ENCODE measurements at regions not wholly inside any gene's neighbourhood (a gene's known extent, or its start where the extent isn't known, plus 50 kb on each side); places are given as distances from the start of the nearest gene placed in this dataset.

- no peak for DNase-seq
- no peaks in the 10 kb centered on the region for H3K27me3 ChIP-seq
- H3K9me3 ChIP-seq = no peaks in the 10 kb centered on the region
- H3K4me3 ChIP-seq (ENCODE audit: low read depth, low read length) = no peak overlapping the region
- no peaks in the 10 kb centered on the region for H3K4me1 ChIP-seq
- TF ChIP-seq CTCF (IDR thresholded peaks at IDR 0.05; ENCODE audit: low read depth, low read length) = no peak
- H3K36me3 ChIP-seq = no peaks in the 10 kb centered on the region
Observed at GRCh38 chr6:94494500-94494899, 1075.1 kb upstream of the EPHA7 start.

- Histone ChIP-seq H3K4me1 (no peaks in the 10 kb centered on the region), H3K4me3 (ENCODE audit: low read depth, low read length) (no peak overlapping the region), H3K9me3 (no peaks in the 10 kb centered on the region), H3K27me3 (no peaks in the 10 kb centered on the region), H3K36me3 (no peaks in the 10 kb centered on the region)
- TF ChIP-seq CTCF (IDR thresholded peaks at IDR 0.05; ENCODE audit: low read depth, low read length) = no peak
- DNase-seq = no peak
Observed at GRCh38 chr6:94487371-94487770, 1068.0 kb upstream of the EPHA7 start.

GRCh38 chr6:94478133-94479005, 1059.0 kb upstream of the EPHA7 start:
- H3K4me1 ChIP-seq = no peaks in the 10 kb centered on the region
- H3K9me3 ChIP-seq = no peaks in the 10 kb centered on the region
- H3K27me3 ChIP-seq = no peaks in the 10 kb centered on the region
- H3K36me3 ChIP-seq = no peaks in the 10 kb centered on the region
- no peak for DNase-seq
- TF ChIP-seq CTCF (IDR thresholded peaks at IDR 0.05; ENCODE audit: low read depth, low read length) = no peak
- no peak overlapping the region for H3K4me3 ChIP-seq (ENCODE audit: low read depth, low read length)

GRCh38 chr6:94468830-94469229, 1049.5 kb upstream of the EPHA7 start:
- no peak for DNase-seq
- H3K27me3 ChIP-seq = no peaks in the 10 kb centered on the region

GRCh38 chr6:94464018-94464510, 1044.7 kb upstream of the EPHA7 start:
- no peaks in the 10 kb centered on the region for H3K36me3 ChIP-seq
- H3K9me3 ChIP-seq = no peaks in the 10 kb centered on the region; the same call in 1 of the 2 replicates

More at GRCh38 chr6:94468830-94469229, 1049.5 kb upstream of the EPHA7 start:
- Histone ChIP-seq H3K9me3 (no peaks in the 10 kb centered on the region; the same call in 1 of the 2 replicates), H3K36me3 (no peaks in the 10 kb centered on the region), H3K4me3 (ENCODE audit: low read depth, low read length) (no peak overlapping the region), H3K4me1 (no peaks in the 10 kb centered on the region)
- TF ChIP-seq CTCF (IDR thresholded peaks at IDR 0.05; ENCODE audit: low read depth, low read length) = no peak

More at GRCh38 chr6:94464018-94464510, 1044.7 kb upstream of the EPHA7 start:
- Histone ChIP-seq H3K4me1 (no peaks in the 10 kb centered on the region), H3K27me3 (no peaks in the 10 kb centered on the region), H3K4me3 (ENCODE audit: low read depth, low read length) (no peak overlapping the region)
- no peak for TF ChIP-seq CTCF (IDR thresholded peaks at IDR 0.05; ENCODE audit: low read depth, low read length)
- no peak for DNase-seq

Data from BE2C (cell line).